GM18520 (cell line): ENCODE measurements at regions not wholly inside any gene's neighbourhood (a gene's known extent, or its start where the extent isn't known, plus 50 kb on each side); places are given as distances from the start of the nearest gene placed in this dataset.
"Not testable (repeated sequence)": the region's sequence is repeated elsewhere in the genome, so short reads cannot be mapped to it uniquely, and the experiment has no call there.

Experiments used
- ATAC-seq: cut with Tn5 transposase; IDR thresholded peaks from one replicate; pipeline ENCODE4 v1.9.1; 2021; ENCODE audit not compliant: unreplicated experiment

DNA sequence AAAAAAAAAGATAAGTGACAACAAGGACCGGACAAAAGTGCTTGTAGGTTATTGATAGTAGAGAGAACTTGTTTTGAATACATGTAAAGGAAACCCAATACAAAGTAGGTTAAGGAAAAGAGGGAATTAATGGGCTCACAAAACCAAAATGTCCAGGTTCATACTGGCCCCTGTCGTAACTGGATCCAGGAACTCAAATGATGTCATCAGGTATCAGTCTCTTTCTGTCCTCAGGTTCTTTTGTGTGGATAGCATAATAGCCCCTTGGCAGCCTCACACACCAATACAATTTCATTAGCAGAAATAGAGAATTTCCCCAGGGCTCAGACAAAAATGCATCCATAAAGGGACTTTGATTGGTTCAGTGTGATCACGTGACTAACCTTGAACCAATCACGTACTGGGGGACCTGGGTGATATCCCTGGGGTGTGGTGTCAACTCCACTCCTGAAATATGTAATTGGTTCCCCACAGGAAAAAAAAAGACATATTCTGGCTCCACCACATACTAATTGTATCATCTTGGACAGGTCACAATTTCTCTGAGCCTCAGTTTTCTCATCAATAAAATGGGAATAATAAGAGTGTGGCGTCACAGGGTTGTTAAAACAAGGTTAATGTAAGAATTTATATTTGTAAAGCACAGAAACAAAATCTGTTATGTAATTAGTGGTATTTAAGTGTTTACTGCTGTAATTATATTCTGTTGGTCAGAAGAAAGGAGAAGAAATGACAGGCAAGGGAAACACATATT lies 174.8 kb downstream of the PDGFRA start:
- no peak for ATAC-seq

DNA sequence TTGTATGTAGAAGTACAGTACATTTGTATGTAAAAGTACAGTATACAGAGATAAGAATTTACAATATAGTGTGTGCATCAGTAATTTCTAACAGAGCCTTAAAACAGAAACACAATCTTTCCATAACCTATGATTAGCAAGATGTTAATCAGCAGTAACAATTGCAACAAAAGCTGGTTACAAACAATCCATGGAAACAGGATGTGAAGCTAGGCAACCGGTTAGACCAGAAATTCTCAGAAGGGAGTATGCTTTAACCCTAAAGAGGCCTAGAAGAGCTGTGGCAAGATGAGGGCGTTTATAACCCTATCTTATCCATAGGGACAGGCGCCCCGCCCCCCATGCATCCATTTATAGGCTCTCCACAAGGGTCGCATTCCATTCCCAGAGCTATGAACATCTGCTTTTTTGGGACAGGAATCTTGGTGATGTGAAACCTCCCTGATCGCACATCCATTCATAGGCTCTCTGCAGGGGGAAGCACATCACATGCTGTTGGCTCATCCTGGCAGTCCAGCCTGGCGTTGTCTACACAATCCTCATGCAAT lies 180.3 kb downstream of the PDGFRA start:
- not testable (repeated sequence) for ATAC-seq

DNA sequence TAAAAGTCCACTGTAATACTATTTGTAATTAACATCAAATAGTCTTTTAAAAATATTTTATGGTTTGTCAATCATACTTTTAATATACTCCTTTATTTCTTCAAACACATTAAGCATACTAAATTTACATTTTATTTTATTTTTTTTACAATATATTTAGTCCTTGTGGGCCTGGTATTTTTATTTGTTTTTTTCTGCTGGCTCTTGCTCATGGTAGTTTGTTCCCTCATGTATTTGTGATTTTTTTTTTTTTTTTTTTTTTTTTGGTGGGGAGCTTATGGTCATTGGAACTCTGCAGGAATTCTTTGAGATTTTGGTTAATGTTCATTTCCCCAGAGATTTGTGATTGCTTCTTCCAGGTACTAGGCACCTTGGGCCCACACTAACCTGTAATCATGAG lies 185.5 kb downstream of the PDGFRA start:
- ATAC-seq = no peak

DNA sequence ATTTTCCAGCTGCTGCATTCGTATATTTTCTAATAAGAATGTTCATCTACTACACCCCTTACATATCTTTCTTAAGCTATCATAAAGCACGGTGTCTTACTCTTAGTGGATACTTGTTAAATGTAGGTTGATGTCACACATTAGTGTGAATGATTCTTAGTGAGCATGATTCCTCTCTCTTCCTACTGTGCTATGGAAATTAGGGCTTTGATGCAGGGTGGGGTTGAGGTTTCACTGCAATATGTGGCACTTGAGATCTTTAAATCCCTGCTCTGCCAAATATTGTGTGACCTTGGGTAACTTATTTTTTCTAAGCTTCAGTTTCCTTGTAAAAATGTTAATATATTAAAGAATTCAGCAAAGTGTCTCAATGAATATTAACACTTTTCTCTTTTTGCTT lies 188.4 kb downstream of the PDGFRA start:
- ATAC-seq = no peak

DNA sequence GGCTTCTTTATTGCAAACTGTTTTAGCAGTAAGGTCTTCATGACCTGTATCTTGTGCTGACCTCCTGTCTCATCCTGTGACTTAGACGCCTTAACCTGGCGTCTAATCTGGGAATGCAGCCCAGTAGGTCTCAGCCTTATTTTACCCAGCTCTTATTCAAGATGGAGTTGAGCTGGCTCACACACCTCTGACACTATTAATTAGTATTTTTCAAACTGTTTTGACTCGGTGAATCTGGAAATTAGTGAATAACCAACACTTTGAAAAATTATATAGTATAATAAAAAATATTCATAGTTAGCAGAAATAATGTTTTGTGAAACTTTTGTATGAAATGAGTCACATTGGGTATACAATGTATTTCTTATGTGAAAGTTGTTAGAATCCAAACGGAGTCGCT lies 189.4 kb downstream of the PDGFRA start:
- no peak for ATAC-seq

DNA sequence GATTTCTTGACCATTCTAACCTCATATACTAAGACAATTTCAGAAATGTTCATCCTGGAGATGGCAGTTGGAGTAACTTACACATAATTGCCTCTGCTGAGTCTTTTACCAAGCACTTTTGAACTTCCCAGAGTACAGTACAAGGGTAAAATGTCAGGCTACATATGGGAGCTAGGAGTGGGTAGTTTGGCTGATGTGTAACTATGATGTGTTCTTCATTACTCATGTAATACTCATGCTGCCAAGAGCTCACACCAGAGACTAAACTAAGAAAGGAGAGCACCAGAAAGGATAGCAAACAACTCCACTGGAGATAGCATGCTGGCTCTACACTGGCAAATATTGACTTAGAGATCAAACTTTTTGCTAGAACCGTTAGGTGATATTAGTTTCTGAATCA lies 194.0 kb downstream of the PDGFRA start:
- no peak for ATAC-seq

DNA sequence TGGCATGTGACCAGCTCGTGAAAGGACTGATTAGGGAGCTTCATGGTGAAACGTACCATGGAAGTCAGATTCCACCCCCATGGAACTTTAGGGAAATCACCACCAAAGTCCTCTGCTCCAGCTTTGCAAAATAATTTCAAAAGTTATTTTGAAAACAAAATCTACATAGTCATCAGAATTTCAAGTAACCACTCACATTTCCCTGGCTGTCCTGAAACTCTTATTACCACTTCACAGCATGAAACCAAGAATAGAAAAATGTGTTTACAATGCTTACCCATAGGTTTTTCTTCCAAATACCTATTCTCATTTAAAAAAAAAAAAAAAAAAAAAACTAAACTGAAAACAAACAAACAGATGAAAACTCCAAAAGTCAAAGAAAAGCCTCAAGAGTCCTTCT lies 198.7 kb downstream of the PDGFRA start:
- ATAC-seq = no peak

DNA sequence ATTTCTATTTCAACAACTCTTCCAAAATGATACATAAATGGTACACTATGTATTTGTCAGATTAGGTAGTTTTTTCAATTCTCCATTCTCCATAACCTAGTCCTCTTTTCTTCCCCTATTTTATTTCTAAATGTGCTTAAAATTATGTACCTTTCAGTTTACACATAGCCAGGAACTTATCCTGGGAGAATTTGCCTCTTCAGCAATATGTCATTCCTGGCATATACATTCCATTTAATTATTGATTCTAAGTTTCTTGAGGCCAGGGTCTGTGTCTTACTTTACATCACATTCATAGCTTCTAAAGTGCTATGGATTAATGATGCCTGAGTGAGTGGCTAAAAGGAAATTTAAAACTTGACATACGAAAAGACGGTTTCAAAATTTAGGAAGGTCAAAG lies 199.8 kb downstream of the PDGFRA start:
- no peak for ATAC-seq

DNA sequence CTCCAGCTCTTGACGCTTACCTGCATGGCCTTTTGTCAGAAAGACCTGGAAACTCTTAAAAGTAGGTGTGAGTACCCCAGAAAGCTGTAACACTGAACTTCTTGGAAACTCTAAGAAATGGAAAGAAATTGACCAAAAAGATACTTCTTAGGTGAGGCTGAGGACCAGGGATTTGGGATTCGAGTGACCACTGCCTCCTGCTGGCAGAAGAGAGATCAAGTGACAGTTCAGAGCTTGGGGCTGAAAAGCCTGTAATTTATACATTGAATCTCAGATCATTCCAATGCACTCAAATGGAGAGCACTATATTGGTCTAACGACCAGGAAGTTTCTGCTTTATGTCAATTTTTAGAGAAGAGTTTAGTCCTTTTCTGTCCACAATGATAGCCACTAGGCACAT lies 204.6 kb downstream of the PDGFRA start:
- ATAC-seq = no peak

DNA sequence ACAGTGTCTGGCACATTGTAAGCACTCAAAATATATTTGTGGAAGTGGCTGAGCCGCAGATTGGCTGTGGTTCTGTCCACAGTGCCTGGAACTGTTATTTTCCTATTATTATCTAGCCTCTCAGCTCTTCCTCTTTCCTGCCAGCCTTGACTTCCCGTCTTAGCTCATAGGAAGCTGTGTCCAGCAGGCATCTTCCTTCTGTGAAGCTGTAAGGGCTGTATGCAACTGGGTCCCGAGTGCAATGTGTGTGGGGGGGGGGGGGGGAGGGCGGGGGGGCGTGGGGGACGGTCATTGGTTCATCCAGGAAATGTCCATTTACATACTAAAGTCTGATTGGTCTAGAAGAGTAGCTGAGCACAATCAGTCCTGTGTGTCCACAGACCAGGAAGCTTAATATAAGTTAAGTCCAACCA lies 210.7 kb downstream of the PDGFRA start:
- ATAC-seq = no peak

DNA sequence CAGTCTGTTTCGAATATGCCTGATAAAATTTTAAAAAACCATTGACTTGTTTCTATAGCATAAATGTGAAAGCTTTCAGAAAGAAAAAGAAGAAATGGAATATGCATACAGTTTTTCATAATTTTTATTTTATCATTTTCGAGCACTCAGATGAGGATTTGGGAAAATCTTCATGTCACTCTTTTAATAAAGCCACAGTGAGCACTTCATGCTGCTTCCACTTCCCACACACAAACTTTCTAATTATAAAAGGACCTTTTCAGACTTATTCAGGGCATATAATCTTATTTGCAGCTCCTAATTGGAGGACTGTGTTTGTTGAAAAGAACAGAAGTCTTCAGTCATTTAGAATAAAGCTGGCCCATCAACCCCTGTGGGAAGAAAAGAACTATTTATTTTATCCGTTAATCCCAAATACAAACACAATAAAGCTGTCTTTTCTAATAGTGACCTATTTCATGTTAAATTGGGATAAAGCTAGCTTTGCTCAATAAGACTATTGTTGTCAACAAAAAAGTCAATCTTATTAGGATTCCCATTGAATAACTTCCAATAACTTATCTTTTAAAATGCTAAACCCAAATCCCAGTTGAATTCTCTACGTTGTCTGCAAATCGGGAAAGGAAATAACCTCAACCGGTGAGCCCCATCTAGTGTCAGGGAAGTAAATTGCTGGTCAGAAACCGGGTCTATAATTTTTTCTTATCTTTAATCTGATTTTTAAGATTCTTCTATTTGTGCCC lies 211.5 kb downstream of the PDGFRA start:
- ATAC-seq = no peak

DNA sequence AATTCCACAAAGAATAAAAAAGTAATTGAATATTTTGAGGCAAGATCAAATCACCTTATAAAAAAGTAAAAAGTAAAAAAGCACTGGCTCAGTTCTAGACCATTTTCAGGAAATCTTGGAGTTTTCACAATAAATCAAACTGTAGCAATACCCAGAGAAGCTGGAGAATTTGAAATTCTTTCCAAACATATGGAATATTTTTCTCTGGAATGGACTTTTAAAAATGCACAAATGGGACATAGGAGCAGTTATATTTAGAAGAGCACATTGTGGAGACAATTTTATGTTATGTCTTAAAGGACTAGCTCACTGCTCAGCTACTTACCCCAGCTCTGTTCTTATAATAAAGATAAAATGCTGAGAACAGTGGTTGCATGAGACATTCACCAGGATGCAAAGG lies 211.9 kb upstream of the KIT start:
- ATAC-seq = no peak

DNA sequence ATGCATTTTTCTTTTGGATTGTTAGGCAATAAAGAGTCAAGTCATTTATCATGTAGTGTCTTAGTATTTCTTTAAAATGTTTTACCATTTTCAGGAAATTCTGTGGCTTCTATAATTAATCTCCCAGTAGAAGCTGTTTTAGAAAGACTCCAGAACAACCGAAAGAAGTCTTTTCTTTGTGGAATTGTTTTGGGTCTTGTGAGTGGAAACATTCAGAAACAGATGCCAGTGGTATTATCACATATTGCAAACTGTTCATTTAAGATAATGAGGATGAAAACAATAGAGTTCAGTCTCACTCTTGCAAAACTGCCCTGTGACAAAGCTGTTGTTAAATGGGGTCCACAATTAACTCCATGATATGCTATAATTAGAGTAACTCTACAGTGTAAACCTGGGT lies 211.2 kb upstream of the KIT start:
- no peak for ATAC-seq

DNA sequence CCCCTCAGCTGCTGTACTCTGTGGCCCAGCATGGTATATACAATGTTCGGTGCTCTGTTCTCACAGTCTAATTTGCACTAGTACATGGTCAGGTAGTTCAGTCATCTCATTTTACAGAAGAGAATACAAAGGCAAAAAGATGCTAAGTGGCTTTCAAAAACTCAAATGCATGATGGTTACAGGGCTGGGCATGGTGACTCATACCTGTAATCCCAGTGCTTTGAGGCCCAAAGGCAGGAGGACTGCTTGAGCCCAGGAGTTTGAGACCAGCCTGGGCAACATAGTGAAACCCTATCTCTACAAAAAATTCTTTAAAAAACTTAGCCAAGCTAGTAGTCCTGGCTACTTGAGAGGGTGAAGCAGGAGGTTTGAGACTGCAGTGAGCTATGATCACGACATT lies 210.5 kb upstream of the KIT start:
- ATAC-seq = no peak

DNA sequence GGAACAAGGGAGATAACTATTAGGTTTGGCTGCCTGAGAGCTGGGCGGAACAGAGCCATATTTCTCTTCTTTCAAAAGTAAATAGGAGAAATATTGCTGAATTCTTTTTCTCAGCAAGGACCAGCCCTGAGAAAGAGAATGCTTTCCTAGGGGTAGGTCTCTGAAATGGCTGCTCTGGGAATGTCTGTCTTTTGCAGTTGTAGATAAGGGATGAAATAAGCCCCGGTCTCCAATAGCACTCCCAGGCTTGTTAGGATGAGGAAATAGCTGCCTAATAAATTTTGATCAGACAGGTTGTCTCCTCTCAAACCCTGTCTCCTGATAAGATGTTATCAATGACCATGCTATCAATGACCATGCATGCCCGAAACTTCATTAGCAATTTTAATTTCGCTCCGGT lies 207.8 kb upstream of the KIT start:
- ATAC-seq = no peak

DNA sequence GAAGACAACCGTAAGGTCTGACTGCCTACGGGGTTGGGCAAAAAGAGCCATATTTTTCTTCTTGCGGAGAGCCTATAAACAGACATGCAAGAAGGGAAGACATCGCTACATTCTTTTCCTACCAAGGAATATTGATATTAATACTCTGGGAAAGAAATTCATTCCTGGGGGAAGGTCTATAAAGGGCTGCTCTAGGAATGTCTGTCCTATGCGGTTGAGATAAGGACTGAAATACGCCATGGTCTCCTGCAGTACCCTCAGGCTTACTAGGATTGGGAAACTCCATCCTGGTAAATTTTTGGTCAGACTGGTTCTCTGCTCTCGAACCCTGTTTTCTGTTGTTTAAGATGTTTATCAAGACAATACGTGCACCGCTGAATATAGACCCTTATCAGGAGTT lies 190.8 kb upstream of the KIT start:
- ATAC-seq = not testable (repeated sequence)

DNA sequence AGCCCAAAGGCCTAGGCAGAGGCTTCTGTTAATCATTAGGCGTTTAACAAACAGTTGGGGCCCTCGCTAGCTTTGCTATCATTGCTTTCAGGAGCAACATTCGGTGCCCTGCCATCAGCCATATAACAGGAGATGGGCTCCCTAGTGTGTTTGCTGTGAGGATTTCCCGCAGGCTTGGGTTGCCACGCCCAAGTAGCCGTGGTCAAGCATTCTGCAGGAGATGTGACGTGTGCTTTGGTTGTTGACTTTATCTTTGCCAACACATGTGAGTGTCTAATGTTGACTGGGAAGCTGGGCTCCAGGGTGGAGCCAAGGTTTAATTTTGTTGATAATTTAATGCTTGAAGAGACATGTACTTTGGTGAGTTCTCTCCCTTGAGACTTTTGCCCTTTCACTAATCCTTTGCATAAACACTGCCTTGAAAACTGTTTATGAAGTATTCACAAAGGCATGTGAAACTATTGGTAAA lies 184.6 kb upstream of the KIT start:
- no peak for ATAC-seq

DNA sequence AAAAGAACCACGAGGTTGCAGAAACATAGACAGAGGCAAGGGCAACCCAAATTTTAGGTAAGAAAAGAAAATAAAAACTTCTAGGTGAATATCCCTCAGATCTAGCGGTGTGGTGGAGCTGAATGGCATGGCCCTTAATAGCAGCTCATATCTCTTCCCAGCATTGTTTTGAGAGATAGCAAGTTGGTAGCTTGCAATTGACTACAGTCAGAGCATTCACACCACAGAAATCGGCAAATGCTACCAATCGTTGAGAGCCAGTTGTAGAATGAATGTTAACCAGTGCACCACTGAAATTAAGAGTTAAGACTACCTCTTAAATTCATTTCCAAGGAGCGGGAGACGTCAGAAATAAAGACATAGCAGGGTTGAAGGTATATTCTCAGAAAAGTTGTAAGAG lies 184.0 kb upstream of the KIT start:
- no peak for ATAC-seq

DNA sequence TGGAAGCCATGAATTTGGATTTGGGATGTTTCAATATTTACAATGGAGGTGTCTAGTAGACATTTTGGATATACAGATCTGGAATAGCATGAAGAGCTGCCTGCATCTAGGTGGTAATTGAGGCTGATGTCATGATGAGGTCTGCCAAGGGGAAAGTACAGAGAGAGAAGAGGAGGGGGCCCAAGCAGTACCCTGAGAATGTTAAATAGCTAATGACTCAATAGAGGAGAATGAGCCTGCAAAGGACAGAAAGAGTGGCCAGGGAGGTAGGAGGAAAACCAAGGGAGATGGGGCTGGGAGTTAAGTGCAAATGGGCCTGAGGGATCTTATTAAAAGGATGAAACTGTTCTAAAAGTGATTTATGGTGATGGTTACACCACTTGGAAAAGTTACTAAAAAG lies 182.2 kb upstream of the KIT start:
- ATAC-seq = no peak

DNA sequence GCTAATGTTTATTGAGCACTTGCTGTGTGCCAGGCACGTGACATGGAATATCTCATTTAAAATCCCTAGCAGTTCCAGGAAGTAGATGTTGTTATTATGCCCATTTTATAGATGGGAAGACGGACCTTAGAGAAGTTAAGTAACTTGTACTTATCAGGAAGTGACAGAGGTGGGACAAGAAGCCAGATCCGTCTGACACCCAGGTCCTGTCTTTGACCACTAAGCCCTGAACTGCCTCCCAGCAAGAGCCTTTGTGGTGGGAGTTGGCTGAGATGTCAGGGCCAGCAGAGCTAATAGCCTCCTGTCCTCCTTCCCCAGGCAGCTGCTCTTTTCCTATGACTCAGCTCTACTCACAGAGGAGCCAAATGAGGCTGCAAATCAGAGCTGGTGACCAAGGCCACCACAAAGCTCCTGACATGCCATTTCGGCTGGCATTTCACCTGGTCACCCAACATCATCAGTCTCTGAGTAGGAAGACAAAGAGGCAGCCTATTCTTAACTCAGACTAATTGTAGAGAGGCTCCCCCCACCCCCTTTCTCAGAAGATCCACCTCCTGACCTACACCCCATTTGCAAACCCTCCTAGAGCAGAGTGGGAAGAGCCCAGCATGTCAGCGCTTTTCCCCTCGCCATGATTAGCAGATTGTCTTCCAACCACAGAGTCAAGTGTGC lies 175.1 kb upstream of the KIT start:
- ATAC-seq = no peak

DNA sequence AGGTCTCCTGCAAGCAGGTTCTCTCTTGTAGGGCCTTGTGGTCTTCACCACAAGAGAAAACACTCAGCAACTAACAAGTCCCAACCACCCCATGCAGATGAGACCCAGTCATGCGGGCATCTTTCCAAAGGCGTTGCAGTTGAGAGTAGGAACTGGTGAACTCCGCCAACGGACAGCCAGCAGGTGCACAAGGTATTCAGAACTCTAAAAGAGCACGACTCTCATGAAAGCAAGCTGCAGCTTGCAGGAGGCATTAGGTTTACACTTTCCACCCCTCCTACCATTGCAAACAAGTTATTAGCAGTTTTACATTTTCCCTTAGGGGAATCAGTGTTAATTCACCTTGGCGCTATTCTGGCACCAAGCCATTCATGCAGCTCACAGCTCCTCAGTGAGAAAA lies 173.4 kb upstream of the KIT start:
- no peak for ATAC-seq

DNA sequence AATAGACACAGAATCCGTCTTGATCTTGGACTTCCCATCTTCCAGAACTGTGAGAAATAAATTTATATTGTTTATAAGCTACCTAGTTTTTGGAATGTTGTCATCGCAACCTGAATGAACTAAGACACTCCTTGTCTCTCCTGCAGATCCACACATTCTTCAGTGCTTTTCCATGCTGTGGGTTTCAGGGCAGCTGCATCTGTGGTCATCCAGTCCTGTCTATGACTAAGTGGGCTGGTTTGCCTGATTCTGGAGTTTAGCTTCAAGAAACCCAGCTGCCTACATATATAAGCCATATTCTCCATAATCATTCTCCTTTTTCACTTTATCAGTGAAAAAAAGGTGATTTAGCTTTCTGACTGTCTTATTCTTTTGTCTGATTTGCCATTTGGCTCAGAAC lies 170.3 kb upstream of the KIT start:
- no peak for ATAC-seq
